ENCODE measurements at regions not wholly inside any gene's neighbourhood (a gene's known extent, or its start where the extent isn't known, plus 50 kb on each side); places are given as distances from the start of the nearest gene placed in this dataset.
"Not testable (repeated sequence)": the region's sequence is repeated elsewhere in the genome, so short reads cannot be mapped to it uniquely, and the experiment has no call there.

GRCh38 chr10:29784175-29784773 is 149.5 kb upstream of the SVIL start:
- DNase-seq = peak; percentile 97

- DNase-seq = no peak
Observed at GRCh38 chr10:29783201-29783947, 148.6 kb upstream of the SVIL start.

GRCh38 chr10:29780639-29781038 is 145.9 kb upstream of the SVIL start:
- DNase-seq = no peak

- no peak for DNase-seq
Observed at GRCh38 chr10:29780096-29780495, 145.3 kb upstream of the SVIL start.

GRCh38 chr10:29776246-29776645 is 141.5 kb upstream of the SVIL start:
- no peak for DNase-seq

GRCh38 chr10:29774475-29774874 is 139.7 kb upstream of the SVIL start:
- no peak for DNase-seq

- DNase-seq = no peak
Observed at GRCh38 chr10:29773675-29774091, 138.9 kb upstream of the SVIL start.

GRCh38 chr10:29772403-29772802 is 137.6 kb upstream of the SVIL start:
- no peak for DNase-seq

- no peak for DNase-seq
Observed at GRCh38 chr10:29771376-29771775, 136.6 kb upstream of the SVIL start.

GRCh38 chr10:29769277-29769676 is 134.5 kb upstream of the SVIL start:
- not testable (repeated sequence) for DNase-seq

- no peak for DNase-seq
Observed at GRCh38 chr10:29767968-29768367, 133.2 kb upstream of the SVIL start.

GRCh38 chr10:29766753-29767152 is 132.0 kb upstream of the SVIL start:
- no peak for DNase-seq

- no peak for DNase-seq
Observed at GRCh38 chr10:29765330-29765729, 130.6 kb upstream of the SVIL start.

- no peak for DNase-seq
Observed at GRCh38 chr10:29763396-29763795, 128.6 kb upstream of the SVIL start.

- DNase-seq = no peak
Observed at GRCh38 chr10:29761916-29762315, 127.1 kb upstream of the SVIL start.

GRCh38 chr10:29760138-29760900 is 125.5 kb upstream of the SVIL start:
- DNase-seq = no peak

GRCh38 chr10:29757551-29758297 is 123.0 kb upstream of the SVIL start:
- peak; percentile 22 for DNase-seq

GRCh38 chr10:29756451-29756850 is 121.7 kb upstream of the SVIL start:
- DNase-seq = no peak

- DNase-seq = no peak
Observed at GRCh38 chr10:29753283-29753682, 118.5 kb upstream of the SVIL start.

GRCh38 chr10:29751684-29752083 is 116.9 kb upstream of the SVIL start:
- no peak for DNase-seq

- DNase-seq = no peak
Observed at GRCh38 chr10:29751240-29751639, 116.5 kb upstream of the SVIL start.

- DNase-seq = no peak
Observed at GRCh38 chr10:29749150-29749549, 114.4 kb upstream of the SVIL start.

GRCh38 chr10:29748109-29748650 is 113.4 kb upstream of the SVIL start:
- no peak for DNase-seq
